ENCODE measurements at regions not wholly inside any gene's neighbourhood (a gene's known extent, or its start where the extent isn't known, plus 50 kb on each side); places are given as distances from the start of the nearest gene placed in this dataset.
"Not testable (repeated sequence)": the region's sequence is repeated elsewhere in the genome, so short reads cannot be mapped to it uniquely, and the experiment has no call there.

- DNase-seq (ENCODE audit: low spot score), result no peak
Measured at GRCh38 chr13:95388420-95389079, 87.3 kb upstream of the ABCC4 start.

- peak; percentile 54 for DNase-seq (ENCODE audit: low spot score)
Measured at GRCh38 chr13:95391362-95391761, 90.1 kb upstream of the ABCC4 start.

GRCh38 chr13:95391785-95392184 lies 90.5 kb upstream of the ABCC4 start:
- no peak for DNase-seq (ENCODE audit: low spot score)

- no peak for DNase-seq (ENCODE audit: low spot score)
Measured at GRCh38 chr13:95392597-95392996, 91.3 kb upstream of the ABCC4 start.

GRCh38 chr13:95403349-95404140 lies 102.3 kb upstream of the ABCC4 start:
- peak; percentile 14 for DNase-seq (ENCODE audit: low spot score)

GRCh38 chr13:95404141-95404882 lies 103.1 kb upstream of the ABCC4 start:
- peak; percentile 92 for DNase-seq (ENCODE audit: low spot score)

GRCh38 chr13:95406176-95406575 lies 104.9 kb upstream of the ABCC4 start:
- no peak for DNase-seq (ENCODE audit: low spot score)

- peak; percentile 43 for DNase-seq (ENCODE audit: low spot score)
Measured at GRCh38 chr13:95411428-95412040, 110.3 kb upstream of the ABCC4 start.

- no peak for DNase-seq (ENCODE audit: low spot score)
Measured at GRCh38 chr13:95418946-95419345, 117.7 kb upstream of the ABCC4 start.

GRCh38 chr13:95420501-95420900 lies 119.2 kb upstream of the ABCC4 start:
- DNase-seq (ENCODE audit: low spot score), result no peak

GRCh38 chr13:95426631-95427030 lies 125.4 kb upstream of the ABCC4 start:
- DNase-seq (ENCODE audit: low spot score), result no peak

GRCh38 chr13:95430525-95430924 lies 122.0 kb upstream of the CLDN10 start:
- DNase-seq (ENCODE audit: low spot score), result not testable (repeated sequence)

- no peak for DNase-seq (ENCODE audit: low spot score)
Measured at GRCh38 chr13:95432141-95432540, 120.4 kb upstream of the CLDN10 start.

GRCh38 chr13:95433537-95433936 lies 119.0 kb upstream of the CLDN10 start:
- no peak for DNase-seq (ENCODE audit: low spot score)

GRCh38 chr13:95434111-95434510 lies 118.4 kb upstream of the CLDN10 start:
- no peak for DNase-seq (ENCODE audit: low spot score)

- no peak for DNase-seq (ENCODE audit: low spot score)
Measured at GRCh38 chr13:95437561-95437960, 115.0 kb upstream of the CLDN10 start.

- DNase-seq (ENCODE audit: low spot score), result no peak
Measured at GRCh38 chr13:95438297-95438696, 114.2 kb upstream of the CLDN10 start.

GRCh38 chr13:95440441-95441088 lies 112.0 kb upstream of the CLDN10 start:
- no peak for DNase-seq (ENCODE audit: low spot score)

GRCh38 chr13:95441326-95441725 lies 111.2 kb upstream of the CLDN10 start:
- no peak for DNase-seq (ENCODE audit: low spot score)

GRCh38 chr13:95444006-95444730 lies 108.4 kb upstream of the CLDN10 start:
- DNase-seq (ENCODE audit: low spot score), result no peak

GRCh38 chr13:95445131-95445530 lies 107.4 kb upstream of the CLDN10 start:
- DNase-seq (ENCODE audit: low spot score), result no peak
